NCI-H524 (cell line): ENCODE measurements at regions not wholly inside any gene's neighbourhood (a gene's known extent, or its start where the extent isn't known, plus 50 kb on each side); places are given as distances from the start of the nearest gene placed in this dataset.
A peak's percentile ranks its signal among the peaks of the same experiment; 100 is the strongest.
"Not testable (repeated sequence)": the region's sequence is repeated elsewhere in the genome, so short reads cannot be mapped to it uniquely, and the experiment has no call there.

Experiments
- DNase-seq, 2 experiments: peaks; one replicate each; lab custom pipeline; 2025; lab: John Stamatoyannopoulos, UW

DNA sequence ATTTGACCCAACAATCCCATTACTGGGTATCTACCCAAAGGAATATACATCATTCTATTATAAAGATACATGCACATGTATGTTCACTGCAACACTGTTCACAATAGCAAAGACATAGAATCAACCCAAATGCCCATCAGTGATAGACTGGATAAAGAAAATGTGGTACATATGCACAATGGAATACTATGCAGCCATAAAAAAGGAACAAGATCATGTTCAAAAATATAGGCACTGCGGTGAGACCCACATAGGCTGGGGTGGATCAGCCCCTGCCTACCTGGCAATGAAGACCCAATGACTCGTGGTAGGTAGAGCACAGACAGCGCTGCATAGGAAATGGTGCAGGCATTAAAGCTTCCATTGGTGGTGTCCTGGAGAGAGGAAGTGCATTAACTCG is 88.6 kb upstream of the NFIL3 start:
- DNase-seq = not testable (repeated sequence)

DNA sequence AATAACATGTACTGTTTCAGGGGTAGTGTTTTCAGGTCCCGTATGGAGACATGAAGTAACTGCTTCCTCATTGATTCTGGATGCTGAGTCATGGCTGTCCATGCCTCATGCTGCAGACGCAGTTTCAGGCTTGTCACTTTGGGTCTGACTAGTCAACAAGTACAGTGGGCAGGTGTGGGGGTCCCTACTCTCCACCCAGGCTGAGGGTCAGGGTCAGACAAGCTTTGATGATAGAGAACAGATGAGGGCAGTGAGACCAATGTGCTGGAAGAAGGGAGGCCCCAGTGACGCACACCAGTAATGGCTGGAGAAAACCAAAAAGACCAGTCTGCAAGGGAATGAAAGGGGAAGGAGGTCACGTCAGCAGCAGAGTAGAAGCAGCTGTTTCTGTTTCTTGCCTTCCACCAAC is 80.0 kb upstream of the NFIL3 start:
- no peak for DNase-seq

DNA sequence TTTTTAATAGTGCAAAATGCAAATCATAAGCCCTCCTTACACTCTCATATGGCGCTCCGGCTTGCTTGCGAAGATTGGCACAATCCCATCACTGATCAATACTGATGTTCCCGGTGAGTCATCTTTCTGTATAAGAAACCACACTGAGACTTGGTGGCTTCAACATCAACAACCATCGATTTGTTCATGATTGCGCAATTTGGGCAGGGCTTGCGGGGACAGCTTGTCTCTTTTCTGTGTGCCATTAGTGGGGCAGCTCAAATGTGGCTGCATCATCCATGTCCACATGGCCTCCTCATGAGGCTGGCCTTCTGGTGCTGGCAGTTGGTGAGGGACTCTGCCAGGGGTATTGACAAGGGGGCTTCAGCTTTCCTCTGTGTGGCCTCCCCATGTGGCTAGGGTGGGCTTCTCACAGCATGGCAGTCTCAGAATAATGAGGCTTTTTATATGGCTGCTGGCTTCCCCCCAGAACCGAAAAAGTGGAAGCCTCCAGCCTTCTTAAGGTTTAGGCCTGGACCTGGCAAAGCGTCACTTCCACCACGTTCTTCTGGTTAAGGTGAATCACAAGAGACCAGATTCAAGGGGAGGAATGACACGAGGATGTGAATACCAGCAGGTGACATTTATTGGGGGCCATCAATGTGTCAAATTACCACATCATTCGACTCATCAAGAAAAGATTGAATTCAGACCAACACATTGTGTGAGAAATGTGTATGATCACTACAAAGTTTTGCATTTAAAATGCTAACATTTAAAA is 79.5 kb upstream of the NFIL3 start:
- no peak for DNase-seq

DNA sequence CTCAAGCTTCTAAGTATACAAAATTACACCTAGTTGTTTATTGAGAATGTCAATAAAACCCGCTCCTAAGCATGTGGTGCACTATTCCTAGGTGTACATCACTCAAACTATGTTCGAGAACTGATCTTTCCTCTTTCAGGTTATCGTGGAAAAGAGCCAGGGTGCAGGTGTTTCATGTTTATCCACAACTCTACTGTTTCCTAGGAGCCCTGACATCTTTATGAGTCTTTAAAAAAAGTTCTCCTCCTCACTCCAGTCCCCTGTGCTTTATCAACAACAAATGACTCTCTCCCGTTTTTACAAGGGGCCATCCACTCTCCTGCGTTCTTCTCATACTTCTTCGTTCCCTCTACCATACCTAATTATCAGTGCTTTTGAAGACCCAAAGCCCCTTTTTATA is 78.8 kb upstream of the NFIL3 start:
- no peak for DNase-seq

DNA sequence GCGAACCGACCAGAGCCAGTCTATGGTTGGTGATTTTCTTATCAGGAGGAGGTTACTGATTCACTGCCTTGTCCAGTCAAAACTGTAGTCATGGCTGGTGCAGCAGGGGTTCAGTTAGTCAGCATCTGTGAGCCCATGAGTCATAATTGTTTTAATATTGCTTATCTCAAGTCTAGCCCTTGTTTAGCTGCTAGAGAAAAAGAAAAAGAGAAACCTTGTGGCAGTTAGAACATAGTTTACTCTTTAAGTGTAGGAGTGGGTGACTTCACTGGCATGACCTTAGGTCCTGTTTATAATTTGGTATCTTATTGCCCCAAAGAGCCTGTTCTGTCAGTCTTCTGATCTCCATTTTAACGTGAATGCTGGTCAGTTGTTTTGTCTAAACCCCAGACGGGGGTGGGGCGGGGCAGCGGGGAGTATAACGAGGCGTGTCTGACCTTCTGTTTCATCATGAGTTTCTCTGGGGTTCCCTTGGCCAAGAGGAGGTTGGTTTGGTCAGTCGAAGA is 76.9 kb upstream of the NFIL3 start:
- DNase-seq = no peak

DNA sequence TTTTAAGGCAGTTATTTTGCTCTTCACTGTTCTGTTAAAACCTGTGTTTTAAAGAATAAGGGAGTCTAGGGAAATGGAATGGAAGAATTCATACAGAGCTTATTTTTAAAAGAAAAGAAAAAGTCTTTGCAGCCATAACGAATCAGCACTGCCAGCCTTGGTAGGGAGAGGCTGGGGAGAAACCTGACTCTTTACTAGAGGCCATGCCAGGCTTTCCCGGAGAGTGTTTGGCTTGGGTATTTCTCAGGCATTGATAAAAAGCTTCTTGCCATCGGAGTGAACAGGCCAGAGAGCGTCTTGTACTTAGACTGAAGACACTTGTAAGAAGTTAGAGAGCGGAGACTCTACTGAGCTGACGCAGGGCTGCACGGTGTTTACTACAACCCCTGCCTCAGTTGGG is 72.7 kb upstream of the NFIL3 start:
- no peak for DNase-seq

DNA sequence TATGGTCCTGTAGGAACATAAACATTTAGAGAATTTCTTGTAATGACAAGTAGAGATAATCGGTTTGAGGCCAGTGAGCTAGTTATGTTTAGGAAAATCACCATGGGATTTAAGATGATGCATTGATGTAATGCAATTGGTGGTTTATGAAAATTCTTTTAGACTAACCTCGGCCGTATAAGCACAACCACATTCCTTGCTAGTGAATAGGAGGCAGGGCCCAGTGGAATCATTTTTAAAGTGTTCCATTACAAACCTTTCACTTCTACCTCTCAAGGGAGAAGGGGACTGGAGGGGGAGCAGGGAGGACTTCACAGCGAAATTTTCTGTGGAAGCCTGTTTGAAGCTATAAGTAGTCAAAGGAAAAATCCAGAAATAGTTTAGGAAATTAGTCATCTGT is 71.8 kb upstream of the NFIL3 start:
- DNase-seq = no peak

DNA sequence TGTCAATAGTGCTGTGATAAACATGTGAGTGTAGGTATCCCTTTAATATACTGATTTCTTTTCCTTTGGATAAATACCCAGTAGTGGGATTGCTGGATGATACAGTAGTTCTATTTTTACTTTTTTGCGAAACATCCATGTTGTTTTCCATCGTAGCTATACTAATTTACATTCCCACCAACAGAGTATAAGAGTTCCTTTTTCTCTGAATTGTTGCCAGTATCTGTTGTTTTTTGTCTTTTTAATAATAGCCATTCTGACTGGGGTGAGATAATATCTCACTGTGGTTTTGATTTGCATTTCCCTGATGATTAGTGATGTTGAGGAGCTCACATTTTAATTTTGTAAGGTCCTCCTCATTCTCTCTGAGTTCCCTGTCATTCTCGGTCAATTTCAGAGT is 71.1 kb upstream of the NFIL3 start:
- no peak for DNase-seq

DNA sequence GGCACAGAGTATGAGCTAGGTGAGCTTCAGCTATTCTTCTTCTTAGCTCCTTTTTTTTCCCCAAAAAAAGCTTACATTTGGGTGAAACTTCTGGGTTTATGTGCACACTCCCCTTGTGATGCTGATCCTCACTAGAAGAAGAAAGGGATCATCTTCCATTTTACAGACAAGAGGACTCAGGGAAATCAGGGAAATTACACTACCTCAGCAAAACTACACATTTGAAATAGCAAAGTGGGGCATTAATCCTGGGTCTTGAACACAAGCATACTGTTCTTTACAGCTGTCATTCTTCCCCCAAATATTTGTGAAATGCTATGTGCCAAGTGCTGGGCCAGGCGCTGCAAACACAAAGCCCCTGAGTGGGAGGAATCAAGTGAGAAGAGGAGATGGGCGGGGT is 68.6 kb upstream of the NFIL3 start:
- no peak for DNase-seq

DNA sequence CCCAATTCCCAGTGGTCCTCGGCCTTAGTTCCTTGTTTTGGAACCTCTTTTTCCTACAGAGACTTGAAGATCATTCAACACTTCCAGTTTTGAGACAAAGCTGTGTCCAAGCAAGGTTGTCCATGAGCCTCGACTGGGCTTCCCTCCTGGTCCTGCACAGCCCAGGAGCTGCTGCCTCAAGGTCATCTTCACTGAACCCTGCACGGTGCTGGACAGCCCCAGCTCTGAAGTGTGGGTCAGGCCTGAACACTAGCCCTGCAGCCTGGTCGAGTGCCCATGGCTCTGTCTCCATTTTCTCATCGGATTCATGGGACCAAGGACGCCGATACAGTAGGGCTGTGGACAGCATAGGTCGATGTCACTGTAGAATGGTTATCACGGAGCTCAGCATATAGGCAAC is 68.0 kb upstream of the NFIL3 start:
- DNase-seq = no peak

DNA sequence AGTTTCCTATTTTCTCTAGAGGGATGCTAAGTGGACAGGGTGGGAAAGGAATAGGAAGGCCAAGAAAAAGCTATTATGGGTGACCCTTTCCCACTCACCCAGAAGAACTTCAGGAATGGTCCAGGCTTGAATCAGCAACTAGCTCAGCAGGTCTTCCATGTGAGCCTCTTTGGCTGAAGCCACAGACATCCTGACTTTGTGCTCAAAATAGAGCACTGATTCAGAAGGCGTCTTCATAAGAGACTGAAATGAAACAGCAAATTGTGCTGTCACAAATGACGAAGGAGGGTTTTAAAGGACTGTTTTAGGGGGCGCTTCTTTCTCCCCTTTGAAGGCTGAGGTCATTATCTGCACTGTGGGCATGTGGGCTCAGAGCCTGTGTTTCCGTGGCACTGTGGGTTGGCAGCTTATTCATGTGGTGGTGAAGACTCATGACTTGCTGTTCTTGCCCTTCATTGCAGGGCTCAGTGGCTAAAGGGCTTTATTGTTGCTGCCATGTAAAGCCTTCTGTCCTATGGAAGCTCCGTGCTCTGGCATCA is 65.8 kb upstream of the NFIL3 start:
- no peak for DNase-seq

DNA sequence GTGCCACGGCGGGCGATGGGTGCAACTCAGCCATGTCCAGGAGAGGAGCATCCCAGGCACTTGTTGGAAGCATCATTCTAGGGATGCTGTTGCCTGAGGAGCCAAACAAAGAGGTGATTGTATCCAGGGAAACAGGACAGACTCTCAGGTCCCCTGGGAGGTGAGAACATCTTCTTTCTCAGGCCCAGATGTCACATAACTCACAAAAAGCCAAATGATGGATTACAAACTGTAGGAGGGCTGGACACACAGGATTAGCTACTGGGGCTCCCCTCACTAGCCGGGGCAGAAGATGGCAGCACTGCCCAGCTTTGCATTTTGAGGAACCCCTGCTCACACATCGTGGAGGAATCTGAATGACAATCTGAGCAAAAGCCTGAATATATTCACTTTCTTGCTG is 64.7 kb upstream of the NFIL3 start:
- DNase-seq = peak; percentile 5 to 62

DNA sequence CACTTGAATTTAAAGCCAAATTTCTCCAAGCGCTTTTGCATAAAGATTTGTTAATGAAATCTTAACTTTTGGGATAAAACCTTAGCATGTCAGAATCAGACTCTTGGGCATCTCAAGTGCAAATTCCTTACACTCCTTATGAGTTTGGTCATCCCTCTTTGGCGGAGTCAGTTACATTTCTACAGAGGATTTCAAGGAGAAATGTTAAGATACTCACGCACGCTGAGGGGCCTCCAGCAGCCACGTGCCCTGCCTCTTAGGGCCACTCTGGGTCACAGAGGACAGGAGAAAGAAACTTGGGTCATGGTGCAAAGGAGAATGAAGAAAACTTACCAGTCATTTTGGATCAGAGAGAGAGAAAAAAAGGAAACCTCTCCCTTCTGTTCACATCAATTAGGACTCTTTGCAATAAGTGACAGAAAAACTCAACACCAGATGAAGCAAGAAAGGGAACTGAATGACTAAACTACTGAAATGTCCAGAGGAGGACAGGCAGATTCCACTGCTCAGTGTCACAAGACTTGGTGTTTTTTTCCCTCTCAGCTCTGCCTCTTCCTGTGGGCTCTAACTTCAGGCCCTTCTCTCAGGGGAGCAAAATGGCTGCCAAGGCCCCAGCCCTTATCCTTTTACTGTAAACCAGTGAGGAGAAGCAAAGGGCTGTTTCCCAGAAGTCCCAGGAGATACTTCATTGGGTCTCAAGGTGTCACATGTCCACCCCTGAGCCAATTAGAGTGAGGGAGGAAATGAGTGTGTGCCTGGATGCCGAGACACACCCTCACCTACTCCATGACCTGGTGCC is 63.3 kb upstream of the NFIL3 start:
- DNase-seq = no peak

DNA sequence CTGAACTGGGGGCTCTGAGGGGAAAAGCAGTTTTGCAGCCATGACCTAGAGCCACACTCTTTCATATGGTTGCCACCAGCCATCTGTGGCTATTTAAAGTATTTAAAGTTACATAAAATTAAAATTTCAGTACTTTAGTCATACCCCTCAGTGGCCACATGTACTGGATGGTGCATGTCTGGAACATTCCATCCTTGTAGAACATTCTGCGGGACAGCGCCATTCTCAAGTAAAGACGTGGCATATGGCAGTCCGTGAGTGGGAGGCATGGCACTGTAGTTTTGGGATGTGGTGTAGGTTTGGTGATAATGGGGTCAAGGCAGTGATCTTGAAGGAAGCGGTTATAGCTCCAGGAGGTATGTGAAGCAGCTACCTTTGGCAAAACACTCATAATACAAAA is 61.4 kb upstream of the NFIL3 start:
- no peak for DNase-seq

DNA sequence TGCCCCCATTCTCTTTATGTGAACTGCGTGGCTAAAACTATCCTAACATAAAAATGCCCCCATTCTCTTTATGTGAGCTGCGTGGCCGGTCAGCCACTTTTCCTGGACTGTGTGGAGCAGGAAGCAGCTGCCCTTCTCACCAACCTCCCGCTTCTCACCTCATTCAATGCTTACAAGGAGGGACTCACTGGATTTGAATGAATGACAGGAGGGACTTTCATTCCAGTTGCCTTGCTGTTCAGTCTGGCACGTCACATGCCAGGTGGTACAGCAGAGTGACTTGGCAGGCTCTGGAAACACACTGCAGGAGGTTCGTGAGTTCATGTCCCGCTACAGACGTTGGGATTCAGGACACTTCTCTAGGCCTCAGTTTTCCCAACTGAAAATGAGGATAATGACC is 60.2 kb upstream of the NFIL3 start:
- no peak for DNase-seq

DNA sequence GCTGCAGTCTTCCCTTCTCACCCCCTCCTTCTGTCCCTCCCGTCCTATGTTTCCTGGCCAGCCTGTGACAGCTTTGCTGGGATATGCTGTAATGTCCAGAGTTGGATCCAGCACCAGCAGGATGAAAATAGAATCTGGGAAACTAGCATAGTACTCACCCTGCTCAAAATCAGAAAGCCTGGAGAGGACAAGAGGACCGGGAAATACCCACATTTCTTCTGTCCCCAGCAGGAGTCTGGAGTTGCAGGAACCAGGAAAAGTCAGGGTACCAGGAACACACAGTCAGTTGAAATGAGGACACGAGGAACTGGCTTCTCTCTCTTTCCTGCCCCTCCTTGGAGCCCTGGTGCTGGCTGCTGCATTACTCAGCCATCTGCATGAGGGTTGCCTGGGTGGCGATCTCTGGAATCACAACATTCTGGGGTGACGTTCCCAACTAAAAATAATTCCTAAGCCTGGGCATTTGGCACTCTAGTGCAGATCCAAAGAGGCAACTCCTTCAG is 59.6 kb upstream of the NFIL3 start:
- no peak for DNase-seq

DNA sequence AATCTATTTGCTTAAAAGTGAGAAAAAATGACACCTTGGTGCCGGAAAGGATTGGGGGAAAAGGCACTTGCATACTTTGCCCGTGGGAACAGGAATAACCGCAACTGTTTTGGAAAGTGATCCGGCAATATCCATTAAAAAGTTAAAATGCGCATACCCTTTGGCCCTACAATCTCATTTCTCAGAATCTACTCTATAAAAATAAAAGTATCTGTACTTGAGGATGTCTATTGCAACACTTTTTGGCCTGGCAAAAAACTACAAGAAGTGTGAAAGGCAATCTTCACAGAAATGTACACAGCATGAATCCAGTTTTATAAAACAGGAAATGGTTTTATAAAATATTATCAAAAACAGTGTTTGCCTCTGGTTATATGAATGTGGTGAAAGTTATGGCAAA is 58.3 kb upstream of the NFIL3 start:
- DNase-seq = no peak

DNA sequence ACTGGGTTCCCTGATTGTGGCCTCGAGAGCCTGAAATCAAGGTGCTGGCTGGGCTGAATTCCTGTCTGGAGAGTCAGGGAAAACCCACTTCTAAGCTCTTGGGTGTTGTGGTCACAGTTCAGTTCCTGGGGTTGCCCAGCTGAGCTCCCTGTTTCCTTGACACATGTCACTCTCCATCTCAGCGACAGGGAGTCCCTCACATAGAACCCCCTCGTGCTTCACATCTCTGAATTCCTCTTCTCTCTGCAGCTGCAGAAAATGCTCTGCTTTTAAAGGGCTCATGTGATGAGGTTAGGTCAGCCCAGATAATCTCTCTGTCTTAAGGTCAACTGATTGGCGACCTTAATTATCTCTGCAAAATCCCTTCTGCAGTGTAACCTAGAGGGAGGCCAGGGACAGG is 53.5 kb upstream of the NFIL3 start:
- no peak for DNase-seq

DNA sequence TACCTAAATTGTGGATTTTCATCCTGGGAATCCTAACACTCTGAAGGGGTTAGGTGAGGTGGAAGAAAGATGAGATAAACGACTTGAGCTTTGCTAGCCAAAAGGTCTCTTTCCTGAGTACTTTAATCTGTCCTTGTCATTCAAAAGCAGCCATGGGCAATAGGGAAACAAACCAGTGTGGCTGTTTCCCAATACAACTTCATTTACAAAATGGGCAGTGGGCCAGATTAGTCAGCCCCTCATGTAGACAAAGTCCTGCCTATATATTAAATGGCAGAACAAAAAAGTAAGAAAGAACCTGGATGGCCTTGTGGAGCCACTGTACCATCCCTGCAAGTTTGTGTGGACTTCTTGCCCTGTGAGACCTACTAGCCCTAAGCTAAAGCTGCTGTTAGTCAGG is 51.0 kb upstream of the NFIL3 start:
- no peak for DNase-seq
